CD4-positive, CD25-positive, alpha-beta regulatory T cell (primary cell): ENCODE measurements at regions not wholly inside any gene's neighbourhood (a gene's known extent, or its start where the extent isn't known, plus 50 kb on each side); places are given as distances from the start of the nearest gene placed in this dataset.

Experiments
- ATAC-seq, 2 donors: fragments of 150-1000 bp; cut with Tn5 transposase; one replicate each; pipeline ENCODE4 v1.10.0; 2021; ENCODE audit warnings: low read depth in 2 of 2, moderate number of reproducible peaks in 2 of 2, moderate library complexity in 1 of 2
- DNase-seq, 3 donors: peaks; one replicate each; pipeline versions ENCODE4 v3.0.0 to v3.0.0-alpha.2; 2012 to 2022; ENCODE audit warnings: mixed read lengths in 1 of 3
- H3K27ac ChIP-seq: one replicate; pipeline ENCODE4 v1.7.0; 2013; ENCODE audit warnings: mild to moderate bottlenecking, low read length; ENCODE audit not compliant: insufficient read depth, poor library complexity, severe bottlenecking
- H3K27me3 ChIP-seq: one replicate; pipeline ENCODE4 v1.7.0; 2013; ENCODE audit warnings: low read length; ENCODE audit not compliant: control insufficient read depth, insufficient read depth
- H3K36me3 ChIP-seq: one replicate; pipeline ENCODE4 v1.7.0; 2013; ENCODE audit warnings: mild to moderate bottlenecking, low read length, moderate library complexity; ENCODE audit not compliant: control insufficient read depth, insufficient read depth
- H3K4me1 ChIP-seq: 2 replicates; pipeline ENCODE4 v1.7.0; 2013; ENCODE audit warnings: mild to moderate bottlenecking, low read length; ENCODE audit not compliant: insufficient read depth, control insufficient read depth, poor library complexity, severe bottlenecking
- H3K4me3 ChIP-seq: one replicate; pipeline ENCODE4 v1.7.0; 2013; ENCODE audit warnings: low read depth, mild to moderate bottlenecking, low read length, moderate library complexity
- H3K9me3 ChIP-seq, 2 experiments: 1 replicate in 1 of 2; 2 replicates in 1 of 2; pipeline ENCODE4 v1.7.0; 2013; ENCODE audit warnings: low read length in 2 of 2, mild to moderate bottlenecking in 1 of 2, moderate library complexity in 1 of 2; ENCODE audit not compliant: control insufficient read depth in 2 of 2
- H3K27ac Mint-ChIP-seq, 3 donors: one replicate each; pipeline ENCODE4 v1.8.0; 2020 to 2022; ENCODE audit warnings: mild to moderate bottlenecking in 3 of 3, mixed read lengths in 3 of 3, moderate library complexity in 2 of 3
- H3K27me3 Mint-ChIP-seq: one replicate; pipeline ENCODE4 v1.8.0; 2022; ENCODE audit warnings: mild to moderate bottlenecking, mixed read lengths
- H3K36me3 Mint-ChIP-seq: one replicate; pipeline ENCODE4 v1.8.0; 2020; ENCODE audit warnings: mixed read lengths
- H3K4me1 Mint-ChIP-seq, 4 donors: one replicate each; pipeline ENCODE4 v1.8.0; 2020 to 2022; ENCODE audit warnings: mixed read lengths in 4 of 4, mild to moderate bottlenecking in 1 of 4
- H3K4me3 Mint-ChIP-seq, 4 donors: one replicate each; pipeline ENCODE4 v1.8.0; 2020 to 2022; ENCODE audit warnings: mild to moderate bottlenecking in 4 of 4, mixed read lengths in 4 of 4, moderate library complexity in 3 of 4
- H3K9me3 Mint-ChIP-seq, 7 donors: one replicate each; pipeline ENCODE4 v1.8.0; 2020 to 2022; ENCODE audit warnings: mixed read lengths in 7 of 7, mild to moderate bottlenecking in 3 of 7, moderate library complexity in 2 of 7

DNA sequence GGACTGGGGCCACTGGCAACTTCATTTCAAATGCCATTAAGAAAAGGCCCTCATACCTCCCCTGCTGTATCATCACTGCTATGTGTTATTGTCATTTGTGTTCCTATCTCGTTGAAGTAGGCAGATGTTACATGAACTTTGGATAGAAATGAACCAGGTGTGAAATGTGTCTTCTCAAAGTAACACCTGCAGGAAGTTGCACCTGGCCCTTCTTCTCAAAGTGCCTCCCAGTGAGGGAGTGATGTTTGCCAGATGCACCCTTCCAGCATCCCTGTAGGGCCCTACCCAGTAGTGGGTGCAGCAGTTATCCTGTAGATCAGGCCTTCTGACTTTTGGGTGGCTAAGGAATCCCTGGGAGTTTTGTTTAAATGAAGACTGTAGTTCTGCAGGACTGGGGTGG, 197.7 kb upstream of the CTNNB1 start:
- H3K4me3 Mint-ChIP-seq = no peak overlapping the region
- DNase-seq = no peak
- H3K4me3 ChIP-seq = no peak overlapping the region
- peaks cover 0 to 17% (median 4%) of the 10 kb centered on the region in 4 donors for H3K4me1 Mint-ChIP-seq
- no peaks in the 10 kb centered on the region for H3K36me3 Mint-ChIP-seq
- H3K9me3 Mint-ChIP-seq = peaks cover 0 to 2% (median 0%) of the 10 kb centered on the region in 7 donors
- peak overlapping the region in 2 of 3 donors; percentile 17 to 59 for H3K27ac Mint-ChIP-seq
- peaks cover 3% of the 10 kb centered on the region for H3K27me3 ChIP-seq
- H3K27me3 Mint-ChIP-seq = no peaks in the 10 kb centered on the region
- H3K9me3 ChIP-seq = no peaks in the 10 kb centered on the region
- H3K4me1 ChIP-seq = peaks cover 6% of the 10 kb centered on the region
- no peak overlapping the region for H3K27ac ChIP-seq
- ATAC-seq = no peak
- no peaks in the 10 kb centered on the region for H3K36me3 ChIP-seq

DNA sequence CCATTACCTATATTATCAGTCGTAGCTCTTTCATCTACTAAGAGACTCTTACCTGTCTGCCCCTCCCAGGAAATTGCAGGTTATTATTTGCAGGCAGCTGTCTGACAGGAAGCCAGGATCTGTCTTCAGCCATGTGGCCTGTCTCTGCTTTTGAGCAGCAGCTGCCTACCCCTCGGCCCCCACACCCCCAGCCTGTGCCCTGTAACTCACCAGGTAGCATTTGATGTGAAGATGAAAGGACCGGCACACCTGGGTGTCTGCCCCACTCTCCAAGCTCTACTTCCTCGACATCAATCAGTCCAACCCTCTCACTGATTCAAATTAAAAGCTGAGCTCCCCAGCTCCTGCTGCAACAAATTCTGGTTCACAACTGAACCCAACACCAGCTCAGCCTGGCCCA, 197.2 kb upstream of the CTNNB1 start:
- Histone ChIP-seq H3K27ac (no peak overlapping the region), H3K4me3 (no peak overlapping the region), H3K36me3 (no peaks in the 10 kb centered on the region), H3K27me3 (peaks cover 4% of the 10 kb centered on the region), H3K9me3 (no peaks in the 10 kb centered on the region), H3K4me1 (peaks cover 6% of the 10 kb centered on the region)
- H3K4me3 Mint-ChIP-seq = no peak overlapping the region
- H3K27me3 Mint-ChIP-seq = no peaks in the 10 kb centered on the region
- ATAC-seq (peak in 1 of 2 donors; percentile 60), DNase-seq (peak in 2 of 3 donors; percentile 3 to 15)
- peak overlapping the region; percentile 17 to 95 (median 74) for H3K27ac Mint-ChIP-seq
- H3K4me1 Mint-ChIP-seq = peaks cover 0 to 17% (median 4%) of the 10 kb centered on the region in 4 donors
- no peaks in the 10 kb centered on the region for H3K36me3 Mint-ChIP-seq
- peaks cover 0 to 6% (median 0%) of the 10 kb centered on the region in 7 donors for H3K9me3 Mint-ChIP-seq

DNA sequence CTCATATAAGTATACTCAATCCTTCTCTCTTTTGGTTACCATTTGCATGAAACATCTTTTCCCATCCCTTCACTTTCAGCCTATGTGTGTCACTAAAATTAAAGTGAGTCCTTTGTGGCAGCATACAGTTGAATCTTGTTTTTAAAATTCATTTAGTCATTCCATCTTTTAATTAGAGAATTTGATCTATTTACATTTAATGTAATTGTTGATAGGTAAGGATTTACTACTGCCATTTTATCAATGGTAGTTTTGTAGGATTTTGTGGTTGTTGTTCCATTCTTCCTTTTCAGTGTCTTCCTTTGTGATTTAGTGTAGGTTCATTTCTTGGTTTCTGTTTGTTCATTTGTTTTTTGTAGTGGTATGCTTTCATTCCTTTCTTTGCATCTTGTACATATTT, 191.9 kb upstream of the CTNNB1 start:
- Histone ChIP-seq H3K27me3 (peaks cover 4% of the 10 kb centered on the region), H3K4me1 (no peaks in the 10 kb centered on the region), H3K36me3 (no peaks in the 10 kb centered on the region), H3K4me3 (no peak overlapping the region), H3K27ac (no peak overlapping the region), H3K9me3 (peaks cover 0 to 4% of the 10 kb centered on the region in 2 experiments)
- no peak overlapping the region for H3K4me3 Mint-ChIP-seq
- ATAC-seq (no peak), DNase-seq (no peak)
- H3K36me3 Mint-ChIP-seq = peaks cover 6% of the 10 kb centered on the region
- no peak overlapping the region for H3K27ac Mint-ChIP-seq
- H3K9me3 Mint-ChIP-seq = peaks cover 0 to 16% (median 8%) of the 10 kb centered on the region in 7 donors
- H3K27me3 Mint-ChIP-seq = no peaks in the 10 kb centered on the region
- peaks cover 0 to 6% (median 3%) of the 10 kb centered on the region in 4 donors for H3K4me1 Mint-ChIP-seq

GRCh38 chr3:41011854-41012253, 187.5 kb upstream of the CTNNB1 start:
- peaks cover 0 to 12% (median 8%) of the 10 kb centered on the region in 7 donors for H3K9me3 Mint-ChIP-seq
- no peak for DNase-seq
- H3K4me1 Mint-ChIP-seq = no peaks in the 10 kb centered on the region
- peaks cover 0 to 4% of the 10 kb centered on the region in 2 experiments for H3K9me3 ChIP-seq
- no peak overlapping the region for H3K4me3 Mint-ChIP-seq
- peaks cover 3% of the 10 kb centered on the region for H3K27me3 ChIP-seq
- H3K4me1 ChIP-seq = no peaks in the 10 kb centered on the region
- H3K27me3 Mint-ChIP-seq = peaks cover 4% of the 10 kb centered on the region
- H3K36me3 Mint-ChIP-seq = peaks cover 6% of the 10 kb centered on the region
- H3K4me3 ChIP-seq = no peak overlapping the region
- H3K27ac ChIP-seq = no peak overlapping the region
- no peaks in the 10 kb centered on the region for H3K36me3 ChIP-seq
- no peak for ATAC-seq
- H3K27ac Mint-ChIP-seq = no peak overlapping the region

DNA sequence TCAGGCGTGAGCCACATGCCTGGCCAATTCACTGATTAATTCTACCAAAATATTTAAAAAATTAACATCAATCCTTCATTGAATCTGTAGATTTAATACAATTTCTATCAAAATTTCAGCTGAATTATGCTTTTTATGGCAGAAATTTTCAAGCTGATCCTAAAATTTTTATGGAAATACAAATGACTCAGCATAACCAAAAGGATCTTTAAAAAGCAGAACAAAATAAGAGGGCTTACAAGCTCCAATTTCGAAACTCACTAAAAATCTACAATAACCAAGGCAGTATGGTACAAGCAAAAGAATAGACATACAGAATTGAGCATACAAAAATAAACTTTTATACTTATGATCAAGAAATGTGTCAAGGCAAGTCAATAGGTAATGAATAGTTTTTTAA, 180.4 kb upstream of the CTNNB1 start:
- Mint-ChIP-seq H3K4me3 (no peak overlapping the region), H3K9me3 (no peaks in the 10 kb centered on the region), H3K27ac (no peak overlapping the region), H3K4me1 (no peaks in the 10 kb centered on the region), H3K27me3 (peaks cover 3% of the 10 kb centered on the region), H3K36me3 (no peaks in the 10 kb centered on the region)
- H3K36me3 ChIP-seq = no peaks in the 10 kb centered on the region
- no peak for ATAC-seq
- H3K9me3 ChIP-seq = no peaks in the 10 kb centered on the region
- no peak for DNase-seq
- H3K27ac ChIP-seq = no peak overlapping the region
- no peaks in the 10 kb centered on the region for H3K27me3 ChIP-seq
- no peak overlapping the region for H3K4me3 ChIP-seq
- no peaks in the 10 kb centered on the region for H3K4me1 ChIP-seq

GRCh38 chr3:41024031-41024836, 175.1 kb upstream of the CTNNB1 start:
- Mint-ChIP-seq H3K4me3 (no peak overlapping the region), H3K36me3 (no peaks in the 10 kb centered on the region), H3K27me3 (peaks cover 7% of the 10 kb centered on the region), H3K9me3 (no peaks in the 10 kb centered on the region), H3K27ac (no peak overlapping the region), H3K4me1 (no peaks in the 10 kb centered on the region)
- Histone ChIP-seq H3K4me1 (no peaks in the 10 kb centered on the region), H3K4me3 (no peak overlapping the region), H3K27ac (no peak overlapping the region), H3K9me3 (no peaks in the 10 kb centered on the region), H3K27me3 (peaks cover 2% of the 10 kb centered on the region), H3K36me3 (no peaks in the 10 kb centered on the region)
- DNase-seq (no peak), ATAC-seq (no peak)

GRCh38 chr3:41026394-41027177, 172.7 kb upstream of the CTNNB1 start:
- no peak for DNase-seq
- ATAC-seq = no peak
- no peaks in the 10 kb centered on the region for H3K36me3 Mint-ChIP-seq

More at GRCh38 chr3:41026394-41027177, 172.7 kb upstream of the CTNNB1 start:
- Mint-ChIP-seq H3K9me3 (no peaks in the 10 kb centered on the region), H3K4me3 (no peak overlapping the region), H3K4me1 (peaks cover 0 to under 1% (median 0%) of the 10 kb centered on the region in 4 donors), H3K27ac (no peak overlapping the region), H3K27me3 (peaks cover 7% of the 10 kb centered on the region)
- H3K27me3 ChIP-seq = peaks cover 2% of the 10 kb centered on the region
- H3K36me3 ChIP-seq = no peaks in the 10 kb centered on the region
- no peaks in the 10 kb centered on the region for H3K9me3 ChIP-seq
- no peak overlapping the region for H3K4me3 ChIP-seq
- no peak overlapping the region for H3K27ac ChIP-seq
- H3K4me1 ChIP-seq = no peaks in the 10 kb centered on the region
